Activated CD8-positive, alpha-beta T cell treated with anti-CD3 and anti-CD28 coated beads, Interleukin-2, amount 10 ng/mL, durations not matched to agents 7 days and 5 days (primary cell): ENCODE measurements at regions not wholly inside any gene's neighbourhood (a gene's known extent, or its start where the extent isn't known, plus 50 kb on each side); places are given as distances from the start of the nearest gene placed in this dataset.

Source experiments
- ATAC-seq: fragments of 150-1000 bp; cut with Tn5 transposase; one replicate; pipeline ENCODE4 v1.10.0; 2021; ENCODE audit warnings: moderate library complexity
- CTCF ChIA-PET: fragments of 350-600 bp; sonication (Branson Sonifier 250); formaldehyde crosslinking; loops from one replicate; lab custom pipeline; 2021; ENCODE audit warnings: antibody characterized with exemption; lab: Charles Lee
- POLR2A ChIA-PET: fragments of 350-600 bp; sonication (Branson Sonifier 250); formaldehyde crosslinking; loops from one replicate; lab custom pipeline; 2021; ENCODE audit warnings: antibody characterized with exemption; lab: Charles Lee
- DNase-seq: peaks from one replicate; pipeline ENCODE4 v3.0.0-alpha.2; 2020
- H3K27ac Mint-ChIP-seq: one replicate; pipeline ENCODE4 v1.8.0; 2021; ENCODE audit warnings: mild to moderate bottlenecking, mixed read lengths
- H3K27me3 Mint-ChIP-seq: one replicate; pipeline ENCODE4 v1.8.0; 2021; ENCODE audit warnings: low read depth, mixed read lengths
- H3K36me3 Mint-ChIP-seq: one replicate; pipeline ENCODE4 v1.8.0; 2021; ENCODE audit warnings: low read depth, mixed read lengths
- H3K4me1 Mint-ChIP-seq: one replicate; pipeline ENCODE4 v1.8.0; 2021; ENCODE audit warnings: low read depth, mixed read lengths
- H3K4me3 Mint-ChIP-seq: one replicate; pipeline ENCODE4 v1.8.0; 2021; ENCODE audit warnings: mild to moderate bottlenecking, mixed read lengths
- H3K9me3 Mint-ChIP-seq: one replicate; pipeline ENCODE4 v1.8.0; 2022; ENCODE audit warnings: mixed read lengths; ENCODE audit not compliant: insufficient read depth

GRCh38 chr6:134866563-134866962 lies 83.3 kb downstream of the ALDH8A1 start:
- H3K4me1 Mint-ChIP-seq, result peaks cover 9% of the 10 kb centered on the region
- H3K27me3 Mint-ChIP-seq, result peaks cover 4% of the 10 kb centered on the region
- no peaks in the 10 kb centered on the region for H3K36me3 Mint-ChIP-seq
- ATAC-seq (no peak), DNase-seq (no peak)
- H3K27ac Mint-ChIP-seq, result no peak overlapping the region
- POLR2A ChIA-PET, result no interaction called here
- H3K9me3 Mint-ChIP-seq, result no peaks in the 10 kb centered on the region
- CTCF ChIA-PET, result no interaction called here
- no peak overlapping the region for H3K4me3 Mint-ChIP-seq

GRCh38 chr6:134864558-134864957 lies 85.3 kb downstream of the ALDH8A1 start:
- no peaks in the 10 kb centered on the region for H3K4me1 Mint-ChIP-seq
- ATAC-seq (no peak), DNase-seq (no peak)
- H3K27ac Mint-ChIP-seq, result no peak overlapping the region
- no peak overlapping the region for H3K4me3 Mint-ChIP-seq
- H3K9me3 Mint-ChIP-seq, result no peaks in the 10 kb centered on the region
- ChIA-PET POLR2A (interaction anchor here (0.7 kb wide), 1 partner anchor 10 kb away, joined by 3 read pairs; no protein-coding TSS in a partner anchor), CTCF (interaction anchor here (1.4 kb wide), 1 partner anchor 17 kb away, joined by 4 read pairs; no protein-coding TSS in a partner anchor)
- H3K36me3 Mint-ChIP-seq, result no peaks in the 10 kb centered on the region
- peaks cover 4% of the 10 kb centered on the region for H3K27me3 Mint-ChIP-seq

GRCh38 chr6:134863763-134864510 lies 86.0 kb downstream of the ALDH8A1 start:
- Mint-ChIP-seq H3K27ac (no peak overlapping the region), H3K27me3 (peaks cover 4% of the 10 kb centered on the region), H3K4me3 (no peak overlapping the region), H3K4me1 (no peaks in the 10 kb centered on the region), H3K36me3 (no peaks in the 10 kb centered on the region), H3K9me3 (no peaks in the 10 kb centered on the region)
- ATAC-seq, result no peak
- ChIA-PET POLR2A (interaction anchor here (0.7 kb wide), 1 partner anchor 11 kb away, joined by 3 read pairs; no protein-coding TSS in a partner anchor), CTCF (no interaction called here)
- no peak for DNase-seq

GRCh38 chr6:134854366-134854765 lies 95.5 kb downstream of the ALDH8A1 start:
- Mint-ChIP-seq H3K36me3 (no peaks in the 10 kb centered on the region), H3K4me3 (no peak overlapping the region), H3K27me3 (peaks cover 7% of the 10 kb centered on the region), H3K9me3 (no peaks in the 10 kb centered on the region), H3K4me1 (no peaks in the 10 kb centered on the region), H3K27ac (no peak overlapping the region)
- POLR2A ChIA-PET, result no interaction called here
- DNase-seq (no peak), ATAC-seq (no peak)
- CTCF ChIA-PET, result no interaction called here

- Mint-ChIP-seq H3K27ac (no peak overlapping the region), H3K4me3 (no peak overlapping the region), H3K4me1 (no peaks in the 10 kb centered on the region), H3K27me3 (peaks cover 7% of the 10 kb centered on the region), H3K36me3 (no peaks in the 10 kb centered on the region), H3K9me3 (no peaks in the 10 kb centered on the region)
- no peak for ATAC-seq
- ChIA-PET POLR2A (no interaction called here), CTCF (interaction anchor here (0.6 to 2.1 kb wide), 3 partner anchors 87 to 697 kb away, joined by 3 to 5 read pairs (median 4); no protein-coding TSS in a partner anchor)
- no peak for DNase-seq
These were observed 96.5 kb downstream of the ALDH8A1 start for GRCh38 chr6:134853111-134854055.

GRCh38 chr6:134851548-134851947 lies 98.4 kb downstream of the ALDH8A1 start:
- ChIA-PET CTCF (interaction anchor here (2.1 kb wide), 1 partner anchor 89 kb away, joined by 5 read pairs; no protein-coding TSS in a partner anchor), POLR2A (no interaction called here)

GRCh38 chr6:134850721-134851305 lies 99.1 kb downstream of the ALDH8A1 start:
- H3K4me3 Mint-ChIP-seq, result no peak overlapping the region
- no peaks in the 10 kb centered on the region for H3K9me3 Mint-ChIP-seq
- no peak overlapping the region for H3K27ac Mint-ChIP-seq
- peaks cover 7% of the 10 kb centered on the region for H3K27me3 Mint-ChIP-seq
- no peaks in the 10 kb centered on the region for H3K4me1 Mint-ChIP-seq
- no peak for DNase-seq
- H3K36me3 Mint-ChIP-seq, result no peaks in the 10 kb centered on the region
- ATAC-seq, result no peak
- ChIA-PET CTCF (interaction anchor here (0.7 kb wide), 1 partner anchor 90 kb away, joined by 3 read pairs; no protein-coding TSS in a partner anchor), POLR2A (no interaction called here)

More at GRCh38 chr6:134851548-134851947, 98.4 kb downstream of the ALDH8A1 start:
- Mint-ChIP-seq H3K27me3 (peaks cover 7% of the 10 kb centered on the region), H3K4me3 (no peak overlapping the region), H3K9me3 (no peaks in the 10 kb centered on the region), H3K36me3 (no peaks in the 10 kb centered on the region), H3K27ac (no peak overlapping the region), H3K4me1 (no peaks in the 10 kb centered on the region)
- no peak for DNase-seq
- no peak for ATAC-seq

GRCh38 chr6:134849920-134850447 lies 99.9 kb downstream of the ALDH8A1 start:
- Mint-ChIP-seq H3K4me3 (no peak overlapping the region), H3K4me1 (no peaks in the 10 kb centered on the region), H3K36me3 (no peaks in the 10 kb centered on the region), H3K9me3 (no peaks in the 10 kb centered on the region), H3K27me3 (peaks cover 7% of the 10 kb centered on the region), H3K27ac (no peak overlapping the region)
- POLR2A ChIA-PET, result no interaction called here
- CTCF ChIA-PET, result no interaction called here
- no peak for DNase-seq
- ATAC-seq, result no peak

- Mint-ChIP-seq H3K4me3 (no peak overlapping the region), H3K36me3 (no peaks in the 10 kb centered on the region), H3K9me3 (no peaks in the 10 kb centered on the region), H3K27me3 (peaks cover 2% of the 10 kb centered on the region), H3K27ac (no peak overlapping the region), H3K4me1 (no peaks in the 10 kb centered on the region)
- DNase-seq (no peak), ATAC-seq (no peak)
- POLR2A ChIA-PET, result no interaction called here
- CTCF ChIA-PET, result no interaction called here
These were observed 101.8 kb downstream of the ALDH8A1 start for GRCh38 chr6:134848076-134848475.

GRCh38 chr6:134846865-134847264 lies 103.0 kb downstream of the ALDH8A1 start:
- Mint-ChIP-seq H3K27me3 (peaks cover 2% of the 10 kb centered on the region), H3K4me3 (no peak overlapping the region), H3K9me3 (no peaks in the 10 kb centered on the region), H3K36me3 (no peaks in the 10 kb centered on the region), H3K4me1 (no peaks in the 10 kb centered on the region), H3K27ac (no peak overlapping the region)
- ChIA-PET CTCF (no interaction called here), POLR2A (no interaction called here)
- DNase-seq (no peak), ATAC-seq (no peak)

GRCh38 chr6:134846031-134846430 lies 103.9 kb downstream of the ALDH8A1 start:
- ChIA-PET CTCF (no interaction called here), POLR2A (no interaction called here)
- Mint-ChIP-seq H3K27me3 (peaks cover 2% of the 10 kb centered on the region), H3K9me3 (no peaks in the 10 kb centered on the region), H3K4me3 (no peak overlapping the region), H3K27ac (no peak overlapping the region), H3K4me1 (no peaks in the 10 kb centered on the region), H3K36me3 (no peaks in the 10 kb centered on the region)
- DNase-seq, result no peak
- ATAC-seq, result no peak
